ENCODE measurements at regions not wholly inside any gene's neighbourhood (a gene's known extent, or its start where the extent isn't known, plus 50 kb on each side); places are given as distances from the start of the nearest gene placed in this dataset.
"Not testable (repeated sequence)": the region's sequence is repeated elsewhere in the genome, so short reads cannot be mapped to it uniquely, and the experiment has no call there.

DNA sequence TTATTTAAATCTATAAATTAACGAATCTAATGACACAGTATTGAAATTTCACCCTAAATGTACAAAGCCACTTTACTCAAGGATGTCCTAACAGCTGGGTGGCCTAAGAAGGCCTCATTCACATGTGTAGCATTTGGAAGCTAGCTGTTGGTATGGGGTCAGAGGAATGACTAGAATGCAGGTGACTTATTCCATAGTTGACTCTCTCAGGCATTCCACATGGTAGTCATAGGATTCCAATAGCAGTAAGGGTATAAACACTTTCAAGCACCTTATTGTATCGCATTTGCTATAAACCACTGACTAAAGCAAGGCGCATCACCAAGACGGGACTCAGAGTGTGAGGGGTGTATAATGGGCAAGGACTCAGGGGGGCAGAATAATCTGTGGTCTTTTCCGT is 294.8 kb upstream of the EPHA3 start:
- no peak for DNase-seq

GRCh38 chr3:88816445-88816844 is 291.0 kb upstream of the EPHA3 start:
- no peak for DNase-seq

- DNase-seq: no peak
These were observed 282.5 kb upstream of the EPHA3 start for GRCh38 chr3:88824666-88825564.

GRCh38 chr3:88828466-88828865 is 279.0 kb upstream of the EPHA3 start:
- DNase-seq: no peak

DNA sequence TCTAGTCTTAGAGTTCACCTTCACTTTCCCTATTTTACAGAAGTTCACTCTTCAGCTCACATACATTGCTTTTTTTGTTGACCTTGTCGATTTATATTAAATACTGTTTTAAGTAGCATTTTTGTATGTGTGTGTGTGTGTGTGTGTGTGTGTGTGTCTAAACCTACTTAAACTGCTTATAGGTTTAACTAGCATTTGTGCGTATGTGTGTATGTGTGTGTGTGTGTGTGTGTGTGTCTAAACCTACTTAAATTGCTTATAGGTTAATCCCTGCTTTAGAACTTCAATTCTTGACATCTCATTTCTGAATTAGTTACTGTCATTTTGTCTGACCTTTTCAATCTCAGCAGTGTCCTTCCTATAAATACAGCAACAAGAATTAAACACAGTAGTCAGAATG is 254.8 kb upstream of the EPHA3 start:
- DNase-seq: no peak

DNA sequence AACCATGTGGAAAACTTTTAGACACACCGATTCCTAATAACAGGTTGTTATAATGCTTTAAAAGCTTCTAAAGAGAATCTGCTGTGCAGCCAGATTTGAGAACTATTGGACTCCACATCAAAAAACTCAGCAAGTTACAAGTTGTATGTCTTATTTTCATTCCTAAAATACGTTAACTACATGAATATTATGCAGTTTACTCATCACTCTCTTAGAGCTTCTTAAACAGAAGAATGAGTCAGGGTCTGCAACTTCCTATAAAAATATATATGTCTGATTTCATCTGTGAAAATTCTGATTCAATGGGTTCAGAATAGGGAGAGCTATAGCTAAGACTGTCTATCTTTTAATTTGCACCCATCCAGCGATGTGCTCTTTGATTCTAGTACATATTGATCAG is 244.2 kb upstream of the EPHA3 start:
- DNase-seq: no peak

- DNase-seq: no peak
These were observed 230.7 kb upstream of the EPHA3 start for GRCh38 chr3:88876724-88877123.

GRCh38 chr3:88879905-88880304 is 227.5 kb upstream of the EPHA3 start:
- DNase-seq: no peak

- no peak for DNase-seq
These were observed 225.3 kb upstream of the EPHA3 start for GRCh38 chr3:88882121-88882520.

DNA sequence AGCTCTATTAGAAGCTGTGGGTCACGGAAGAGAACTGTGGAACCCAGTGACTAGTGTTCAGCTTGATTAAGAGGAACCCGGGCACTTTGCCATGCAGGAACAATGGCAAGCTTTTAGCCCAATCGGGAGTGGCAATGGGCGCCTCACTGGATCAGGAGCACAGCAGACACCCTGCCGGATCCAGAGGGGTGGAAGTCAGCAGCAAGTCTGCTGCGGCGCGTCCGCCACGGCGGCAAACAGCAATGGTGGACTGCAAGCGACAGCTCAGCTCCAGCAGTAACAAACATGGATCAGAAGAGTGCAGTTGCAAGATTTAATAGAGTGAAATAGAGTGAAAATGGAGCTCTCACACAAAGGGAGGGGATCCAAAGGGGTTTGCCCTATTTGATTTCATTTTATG is 220.8 kb upstream of the EPHA3 start:
- DNase-seq: not testable (repeated sequence)

DNA sequence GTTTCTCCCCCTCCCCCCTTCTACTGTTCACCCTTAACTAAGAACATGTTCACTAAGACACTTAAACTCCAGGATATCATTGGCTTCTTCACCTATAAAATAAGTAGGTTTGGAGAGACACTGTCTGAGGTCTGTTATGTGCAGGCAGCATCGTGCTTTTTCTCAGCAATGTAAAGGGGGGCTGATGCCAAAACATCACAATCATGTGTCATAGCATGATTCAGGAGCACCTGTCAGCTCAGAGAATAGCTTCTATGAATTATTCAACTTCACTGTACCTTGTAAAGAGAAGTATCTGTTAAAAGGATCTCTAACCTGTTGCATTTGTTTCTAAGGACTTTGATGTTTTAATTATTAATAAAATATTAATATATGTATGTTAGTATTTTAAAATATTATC is 211.4 kb upstream of the EPHA3 start:
- DNase-seq: no peak

GRCh38 chr3:88912294-88912877 is 195.0 kb upstream of the EPHA3 start:
- no peak for DNase-seq

- no peak for DNase-seq
These were observed 188.6 kb upstream of the EPHA3 start for GRCh38 chr3:88918841-88919240.

DNA sequence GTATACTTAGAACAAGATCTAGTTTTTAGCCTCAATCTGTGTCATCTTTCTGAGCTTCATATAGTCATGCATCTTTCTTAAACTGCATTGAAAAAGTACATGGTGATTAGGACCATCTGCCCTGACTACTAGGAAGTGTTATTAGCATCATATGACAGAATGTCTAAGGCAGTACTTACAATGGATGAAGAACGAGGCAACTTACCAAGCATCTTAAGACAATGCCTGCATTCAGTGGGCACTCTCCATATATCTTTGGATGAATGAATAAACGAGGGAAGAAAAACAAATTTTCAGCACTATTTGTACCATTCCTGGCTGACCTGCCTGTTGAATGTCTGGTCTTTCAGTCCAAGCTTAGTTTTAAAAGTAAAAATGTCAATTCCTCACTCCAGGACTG is 185.4 kb upstream of the EPHA3 start:
- DNase-seq: no peak

DNA sequence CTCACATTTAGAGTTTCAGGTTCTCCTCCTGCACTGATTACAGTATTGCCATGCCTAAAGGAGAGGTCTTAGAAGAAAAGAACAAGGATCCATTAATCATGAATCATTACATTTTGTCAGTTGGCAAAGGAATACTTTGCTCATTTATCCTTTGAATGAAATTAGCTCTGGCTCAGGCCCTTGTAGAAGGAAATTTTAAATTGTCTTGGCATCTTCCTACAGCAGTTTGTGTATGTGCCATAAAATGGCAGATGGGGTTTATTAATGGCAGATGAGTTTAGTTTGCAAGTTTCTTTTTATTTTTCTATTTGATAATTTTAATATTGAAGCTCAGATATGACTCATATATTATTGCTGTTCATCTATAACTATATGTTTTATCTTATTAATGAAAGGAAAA is 181.2 kb upstream of the EPHA3 start:
- DNase-seq: no peak

DNA sequence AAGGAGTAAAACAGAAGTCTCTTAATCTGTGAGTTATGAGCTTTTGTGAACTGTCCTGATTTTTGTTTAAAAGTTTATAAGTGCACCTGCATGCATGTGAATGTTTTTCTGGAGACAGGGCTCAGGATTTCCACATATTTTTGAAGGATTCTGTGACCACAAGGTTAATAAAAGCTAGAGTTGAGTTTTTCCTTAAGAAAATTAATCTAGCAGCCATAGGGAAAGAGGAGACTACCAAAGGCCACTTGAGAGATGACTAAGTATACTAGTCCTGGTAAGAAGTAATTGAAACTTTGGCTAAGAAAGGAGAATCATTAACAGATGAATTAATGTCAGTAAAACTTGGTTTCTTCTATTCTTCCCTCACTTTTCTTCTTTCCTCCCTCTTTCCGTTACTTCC is 176.8 kb upstream of the EPHA3 start:
- DNase-seq: no peak

GRCh38 chr3:88936831-88937230 is 170.6 kb upstream of the EPHA3 start:
- DNase-seq: peak; percentile 1

- no peak for DNase-seq
These were observed 167.1 kb upstream of the EPHA3 start for GRCh38 chr3:88940296-88940695.

GRCh38 chr3:88947013-88947412 is 160.4 kb upstream of the EPHA3 start:
- DNase-seq: no peak

DNA sequence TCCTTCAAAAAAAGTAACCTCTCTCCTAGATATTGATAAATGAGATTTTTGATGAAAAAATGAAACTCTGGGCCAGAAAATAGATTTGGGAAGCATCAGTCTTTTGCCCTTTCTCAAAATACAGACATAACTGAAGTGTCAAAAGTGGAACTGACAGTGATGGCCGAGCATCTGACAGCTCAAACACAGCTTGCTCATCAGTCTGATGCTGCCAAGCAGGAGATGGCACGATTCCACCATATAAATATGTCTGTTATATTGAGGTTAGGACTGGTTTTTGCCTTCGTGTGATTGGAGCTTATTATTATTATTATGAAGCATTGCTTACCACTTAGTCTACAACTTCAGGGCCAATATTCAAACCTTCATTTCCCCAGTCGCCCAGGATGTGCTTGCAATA is 152.6 kb upstream of the EPHA3 start:
- DNase-seq: no peak

DNA sequence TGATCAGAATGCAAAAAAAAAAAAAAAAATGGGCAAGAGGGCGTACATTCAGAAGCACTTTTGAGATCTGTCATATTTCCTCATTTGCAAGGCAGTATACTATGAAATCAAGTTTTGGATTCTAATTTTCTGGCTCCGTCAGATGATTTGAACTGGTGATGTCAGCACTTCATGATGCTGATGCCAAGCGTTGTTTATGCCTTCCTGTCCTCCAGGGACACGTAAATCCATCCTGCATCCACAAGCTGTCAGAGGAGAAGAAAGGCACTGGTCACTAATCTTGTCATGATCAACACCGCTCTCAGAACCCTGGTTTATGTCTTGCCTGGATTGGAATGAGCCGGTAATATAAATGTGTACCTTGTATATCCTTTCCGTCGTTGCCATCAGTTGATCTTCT is 152.1 kb upstream of the EPHA3 start:
- no peak for DNase-seq

DNA sequence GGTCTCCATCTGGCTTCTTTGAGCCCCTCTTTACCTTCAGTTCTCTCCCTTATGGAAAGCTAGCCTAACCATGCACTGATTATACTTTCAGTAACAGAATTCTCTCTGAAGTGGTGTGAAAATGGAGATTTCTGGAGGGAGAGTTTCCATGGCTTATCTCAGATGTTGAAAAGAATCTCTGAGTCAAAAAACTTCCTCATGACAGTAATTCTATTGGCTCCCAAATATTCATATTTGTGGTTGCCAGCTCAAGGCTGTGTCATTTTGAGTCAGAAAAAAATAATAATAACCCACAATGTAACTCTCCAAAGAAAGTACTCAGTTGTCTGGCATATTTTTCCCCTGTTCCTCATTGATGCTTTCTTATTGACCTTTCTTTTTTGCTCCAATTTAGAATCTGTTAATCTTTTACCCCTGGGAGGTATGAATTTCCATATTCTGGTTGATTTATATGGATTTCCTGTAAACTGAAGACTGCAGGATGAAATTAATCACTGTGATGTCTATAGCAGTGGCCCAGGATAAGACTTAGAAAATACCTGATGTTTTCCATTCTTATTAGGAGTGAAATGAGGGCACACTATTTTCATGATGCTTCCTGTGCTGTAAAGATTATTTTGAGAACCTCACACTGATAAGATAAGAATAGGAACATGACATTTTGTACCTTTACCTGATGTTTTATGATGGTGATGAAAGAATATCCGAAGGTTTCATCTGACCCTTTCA is 149.5 kb upstream of the EPHA3 start:
- no peak for DNase-seq

GRCh38 chr3:88960019-88960418 is 147.4 kb upstream of the EPHA3 start:
- no peak for DNase-seq

GRCh38 chr3:88963003-88963402 is 144.4 kb upstream of the EPHA3 start:
- DNase-seq: no peak

Measured in NCI-H1092 treated with DMSO at 0.1 percent for 48 hours (cell line).